HepG2 (cell line): ENCODE measurements at regions not wholly inside any gene's neighbourhood (a gene's known extent, or its start where the extent isn't known, plus 50 kb on each side); places are given as distances from the start of the nearest gene placed in this dataset.

Experiments used
- ATAC-seq: fragments of 200-7000 bp; cut with Tn5 transposase; 3 replicates; pipeline ENCODE4 v1.9.1; 2020; ENCODE audit warnings: mild to moderate bottlenecking, moderate library complexity
- BruUV-seq: library from RNA; stranded (reverse); fragments of 400-500 nt; replicated peaks from 2 replicates; lab custom pipeline; 2021; lab: Mats Ljungman, UMichigan
- CTCF ChIA-PET: fragments of 300-600 bp; formaldehyde crosslinking; extraction: SDS; loops from one replicate; lab custom pipeline; 2021; ENCODE audit warnings: low total read pairs, inconsistent platforms, low intra/inter-chr PET ratio; lab: Yijun Ruan, JAX
- POLR2A ChIA-PET: fragments of 350-600 bp; sonication (Branson Sonifier 250); formaldehyde crosslinking; loops from one replicate; lab custom pipeline; 2020; ENCODE audit warnings: antibody characterized with exemption, inconsistent platforms; lab: Yijun Ruan, JAX
- DNase-seq: peaks from one replicate; pipeline ENCODE4 v3.0.0-alpha.2; 2015; ENCODE audit warnings: low spot score
- FAIRE-seq: peaks from 3 replicates; lab custom pipeline; 2011; peaks lifted over from hg19 to GRCh38; lab: Jason Lieb, UNC
- H2AFZ ChIP-seq: one replicate; pipeline ENCODE4 v1.6.1; 2011; ENCODE audit warnings: low read length, inconsistent platforms
- H3K27ac ChIP-seq: fragments of 300-600 bp; 3 replicates; pipeline ENCODE4 v1.8.0; 2011; ENCODE audit warnings: mixed run types, mild to moderate bottlenecking, mixed read lengths, low read length, inconsistent platforms; ENCODE audit not compliant: insufficient read depth; ENCODE audit errors: extremely low read length
- H3K27me3 ChIP-seq, 2 experiments: fragments of 200-600 bp in 1 of 2; 2 replicates in 1 of 2; 3 replicates in 1 of 2; pipeline versions ENCODE4 v1.6.0 to v1.8.0; 2011; ENCODE audit warnings: low read length in 2 of 2, mild to moderate bottlenecking in 2 of 2, moderate library complexity in 2 of 2, inconsistent platforms in 1 of 2; ENCODE audit not compliant: insufficient read depth in 2 of 2, control insufficient read depth in 1 of 2
- H3K36me3 ChIP-seq, 2 experiments: fragments of 200-600 bp in 1 of 2; replicated peaks in 1 of 2; 2 replicates in 1 of 2; 3 replicates in 1 of 2; pipeline versions ENCODE4 v1.5.1 to v1.8.0; 2011; ENCODE audit warnings: low read length in 2 of 2, inconsistent platforms in 1 of 2; ENCODE audit not compliant: insufficient read depth in 2 of 2, control insufficient read depth in 1 of 2
- H3K4me1 ChIP-seq: 2 replicates; pipeline ENCODE4 v1.5.1; 2012; ENCODE audit warnings: low read length, inconsistent platforms; ENCODE audit not compliant: insufficient read depth
- H3K4me2 ChIP-seq: 2 replicates; pipeline ENCODE4 v1.6.0; 2011; ENCODE audit warnings: low read depth, low read length, inconsistent platforms
- H3K4me3 ChIP-seq, 3 experiments: fragments of 200-600 bp in 1 of 3; sonication (generic), shearing (Covaris generic) in 1 of 3; replicated peaks in 1 of 3; 2 replicates each; pipeline ENCODE4 v1.5.1; 2011 to 2016; ENCODE audit warnings: low read length in 3 of 3, inconsistent platforms in 2 of 3, low read depth in 2 of 3, mild to moderate bottlenecking in 2 of 3, control low read depth in 1 of 3, mixed read lengths in 1 of 3; ENCODE audit not compliant: insufficient read depth in 1 of 3
- H3K79me2 ChIP-seq: one replicate; pipeline ENCODE4 v1.6.1; 2011; ENCODE audit warnings: low read length, inconsistent platforms; ENCODE audit not compliant: insufficient read depth
- H3K9ac ChIP-seq: 2 replicates; pipeline ENCODE4 v1.6.0; 2011; ENCODE audit warnings: mild to moderate bottlenecking, low read depth, low read length, inconsistent platforms; ENCODE audit not compliant: insufficient read depth
- H3K9me3 ChIP-seq: 2 replicates; pipeline ENCODE4 v1.5.1; 2012; ENCODE audit warnings: mild to moderate bottlenecking, low read length
- H4K20me1 ChIP-seq: 2 replicates; pipeline ENCODE4 v1.6.0; 2011; ENCODE audit warnings: inconsistent platforms, mild to moderate bottlenecking, low read length, moderate library complexity; ENCODE audit not compliant: insufficient read depth
- ATF3 ChIP-seq: sonication (generic); formaldehyde crosslinking; IDR thresholded peaks from 2 replicates; pipeline ENCODE4 v1.4.0; 2020; ENCODE audit warnings: missing genetic modification reagents
- DPF2 ChIP-seq: sonication (generic); formaldehyde crosslinking; IDR thresholded peaks from 2 replicates; pipeline ENCODE4 v1.4.0; 2020; ENCODE audit warnings: mild to moderate bottlenecking, low read depth, missing genetic modification reagents, borderline replicate concordance
- GATAD2A ChIP-seq: IDR thresholded peaks from 2 replicates; pipeline ENCODE4 v1.6.1; 2016
- HMG20A ChIP-seq: IDR thresholded peaks from 2 replicates; pipeline ENCODE4 v1.6.1; 2016; ENCODE audit warnings: borderline replicate concordance
- SNRNP70 ChIP-seq: fragments of 200-400 bp; formaldehyde crosslinking; IDR thresholded peaks from 2 replicates; pipeline ENCODE4 v1.6.1; 2017; ENCODE audit warnings: mild to moderate bottlenecking, low read depth, low read length, moderate library complexity
- ZBTB20 ChIP-seq: sonication (generic); formaldehyde crosslinking; IDR thresholded peaks from 2 replicates; pipeline ENCODE4 v1.8.1; 2023; ENCODE audit warnings: missing genetic modification reagents, low read depth, mild to moderate bottlenecking, borderline replicate concordance
- ZBTB7A ChIP-seq: sonication (generic); formaldehyde crosslinking; IDR thresholded peaks from 2 replicates; pipeline ENCODE4 v1.8.0; 2022; ENCODE audit warnings: mild to moderate bottlenecking, missing genetic modification reagents
- ZFP62 ChIP-seq: sonication (generic); formaldehyde crosslinking; IDR thresholded peaks from 2 replicates; pipeline ENCODE4 v1.4.0; 2020; ENCODE audit warnings: missing genetic modification reagents
- ZFYVE20 ChIP-seq: sonication (generic); formaldehyde crosslinking; IDR thresholded peaks from 2 replicates; pipeline ENCODE4 v1.8.0; 2023; ENCODE audit warnings: low read depth, mild to moderate bottlenecking, moderate library complexity, missing genetic modification reagents, borderline replicate concordance
- ZNF224 ChIP-seq: sonication (generic); formaldehyde crosslinking; IDR thresholded peaks from 2 replicates; pipeline ENCODE4 v1.5.0; 2020; ENCODE audit warnings: mild to moderate bottlenecking, missing genetic modification reagents
- ZNF3 ChIP-seq: IDR thresholded peaks from 2 replicates; pipeline ENCODE4 v1.7.0; 2017; ENCODE audit warnings: inconsistent platforms
- ZNF513 ChIP-seq: sonication (generic); formaldehyde crosslinking; conservative IDR thresholded peaks from 2 replicates; pipeline ENCODE4 v1.5.0; 2020; ENCODE audit warnings: missing genetic modification reagents
- ZNF563 ChIP-seq: sonication (generic); formaldehyde crosslinking; IDR thresholded peaks from 2 replicates; pipeline ENCODE4 v1.8.0; 2022; ENCODE audit warnings: mild to moderate bottlenecking, moderate library complexity, missing genetic modification reagents
- WGBS: methylation state at CpG from one replicate; pipeline ENCODE4 v1.1.6; 2017; ENCODE audit warnings: low lambda C conversion rate; 5-methylcytosine and 5-hydroxymethylcytosine counted together
- in situ Hi-C: cut with HindIII; loops from 2 replicates; pipeline ENCODE4 v1.10.0; 2017; ENCODE audit warnings: low pct_unique_long_range_greater_than_20kb; ENCODE audit not compliant: extremely low pct_ligation_motif_present
- intact Hi-C: fragments of 100-400 bp; cut with micrococcal nuclease; formaldehyde crosslinking; loops from one replicate; pipeline ENCODE4 v1.10.0; 2022; ENCODE audit not compliant: unreplicated experiment
- TF ChIP-seq, protein P1 (sequence below): IDR thresholded peaks from 2 replicates; pipeline ENCODE4 v1.6.1; 2016; ENCODE audit warnings: low read depth, borderline replicate concordance
- TF ChIP-seq, protein P2 (sequence below): sonication (generic); formaldehyde crosslinking; IDR thresholded peaks from 2 replicates; pipeline ENCODE4 v1.5.0; 2020; ENCODE audit warnings: mild to moderate bottlenecking, low read depth, missing genetic modification reagents, borderline replicate concordance
- TF ChIP-seq, protein P3 (sequence below): sonication (generic); formaldehyde crosslinking; IDR thresholded peaks from 2 replicates; pipeline ENCODE4 v1.9.0; 2022; ENCODE audit warnings: missing genetic modification reagents, mild to moderate bottlenecking, borderline replicate concordance

DNA sequence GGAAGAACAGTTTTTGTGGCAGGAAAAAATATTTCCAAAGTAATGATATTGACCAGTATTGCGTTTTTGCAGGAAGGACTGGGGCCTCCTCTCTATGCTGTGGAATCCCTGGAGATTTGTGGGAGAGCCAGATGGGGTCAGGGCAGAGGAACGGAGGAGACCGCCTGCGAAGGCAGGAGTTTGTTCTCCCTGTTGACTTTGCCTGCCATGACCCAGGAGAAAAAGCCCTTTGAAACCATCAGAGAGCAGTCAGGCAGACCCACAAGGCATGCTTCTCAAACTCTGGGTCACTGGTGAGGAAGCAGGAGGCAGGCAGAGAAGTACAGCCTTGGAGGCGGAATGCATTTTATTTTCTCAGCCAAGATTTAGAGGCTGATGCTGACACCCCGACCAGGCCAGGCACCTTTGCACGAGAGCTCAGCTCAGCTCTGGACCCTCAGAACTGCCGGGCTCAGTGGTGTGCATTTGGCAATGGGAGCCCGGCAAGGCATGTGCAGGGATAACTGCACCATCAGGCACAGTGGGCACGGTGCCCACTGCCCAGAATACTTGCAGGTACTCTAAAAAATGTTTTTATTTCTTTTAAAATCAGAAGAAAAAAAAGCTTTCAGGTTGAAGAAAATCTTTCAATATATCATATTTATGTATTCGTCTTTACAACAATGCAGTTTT, 410.4 kb downstream of the RPS24 start:
- ATAC-seq = peak; percentile 75
- in situ Hi-C loops = no loop called here
- FAIRE-seq = peak; percentile 54
- TF ChIP-seq DPF2 = peak; percentile 63; the same call in 1 of the 2 replicates
- TF ChIP-seq ZNF3 (CRISPR knock-in tag) = no peak
- TF ChIP-seq, protein P1, sequence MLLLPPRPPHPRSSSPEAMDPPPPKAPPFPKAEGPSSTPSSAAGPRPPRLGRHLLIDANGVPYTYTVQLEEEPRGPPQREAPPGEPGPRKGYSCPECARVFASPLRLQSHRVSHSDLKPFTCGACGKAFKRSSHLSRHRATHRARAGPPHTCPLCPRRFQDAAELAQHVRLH (CRISPR knock-in tag) = no peak
- peak; percentile 22; the same call in 1 of the 2 replicates for TF ChIP-seq HMG20A (CRISPR knock-in tag)
- no peak for TF ChIP-seq ZFP62 (CRISPR knock-in tag)
- TF ChIP-seq ATF3 (CRISPR knock-in tag) = no peak
- TF ChIP-seq, protein P2, sequence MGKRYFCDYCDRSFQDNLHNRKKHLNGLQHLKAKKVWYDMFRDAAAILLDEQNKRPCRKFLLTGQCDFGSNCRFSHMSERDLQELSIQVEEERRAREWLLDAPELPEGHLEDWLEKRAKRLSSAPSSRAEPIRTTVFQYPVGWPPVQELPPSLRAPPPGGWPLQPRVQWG (CRISPR knock-in tag) = no peak
- no peak for TF ChIP-seq SNRNP70
- no peak for TF ChIP-seq ZNF563 (CRISPR knock-in tag)
- TF ChIP-seq ZBTB7A (CRISPR knock-in tag) = peak; percentile 49; the same call in 1 of the 2 replicates
- no peak for TF ChIP-seq ZBTB20
- TF ChIP-seq ZFYVE20 = no peak
- no peak for TF ChIP-seq ZNF513
- TF ChIP-seq GATAD2A (CRISPR knock-in tag) = 0 out of 2 replicates have a peak, but pooled peaks have one; percentile 19
- TF ChIP-seq, protein P3, sequence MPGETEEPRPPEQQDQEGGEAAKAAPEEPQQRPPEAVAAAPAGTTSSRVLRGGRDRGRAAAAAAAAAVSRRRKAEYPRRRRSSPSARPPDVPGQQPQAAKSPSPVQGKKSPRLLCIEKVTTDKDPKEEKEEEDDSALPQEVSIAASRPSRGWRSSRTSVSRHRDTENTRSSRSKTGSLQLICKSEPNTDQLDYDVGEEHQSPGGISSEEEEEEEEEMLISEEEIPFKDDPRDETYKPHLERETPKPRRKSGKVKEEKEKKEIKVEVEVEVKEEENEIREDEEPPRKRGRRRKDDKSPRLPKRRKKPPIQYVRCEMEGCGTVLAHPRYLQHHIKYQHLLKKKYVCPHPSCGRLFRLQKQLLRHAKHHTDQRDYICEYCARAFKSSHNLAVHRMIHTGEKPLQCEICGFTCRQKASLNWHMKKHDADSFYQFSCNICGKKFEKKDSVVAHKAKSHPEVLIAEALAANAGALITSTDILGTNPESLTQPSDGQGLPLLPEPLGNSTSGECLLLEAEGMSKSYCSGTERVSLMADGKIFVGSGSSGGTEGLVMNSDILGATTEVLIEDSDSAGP (CRISPR knock-in tag) = no peak
- TF ChIP-seq ZNF224 (CRISPR knock-in tag) = no peak

More for the DNA sequence above, 410.4 kb downstream of the RPS24 start:
- ChIA-PET CTCF (no interaction called here), POLR2A (interaction anchor here (0.8 kb wide), 1 partner anchor 10 kb away, joined by 3 read pairs; no protein-coding TSS in a partner anchor)
- no peaks in the 10 kb centered on the region for H4K20me1 ChIP-seq
- H3K4me1 ChIP-seq = peaks cover 87% of the 10 kb centered on the region
- 59% methylated on average over 10 of the region's 11 CpGs for WGBS
- intact Hi-C loops = no loop called here
- H3K27me3 ChIP-seq = no peaks in the 10 kb centered on the region
- H3K79me2 ChIP-seq = no peaks in the 10 kb centered on the region
- BruUV-seq = no TSS peak
- no peak overlapping the region for H3K4me3 ChIP-seq
- no peaks in the 10 kb centered on the region for H3K36me3 ChIP-seq
- DNase-seq = peak; percentile 31
- H3K9me3 ChIP-seq = no peaks in the 10 kb centered on the region
- H3K4me2 ChIP-seq = peak overlapping the region; percentile 14
- H3K9ac ChIP-seq = no peak overlapping the region
- no peak overlapping the region for H2AFZ ChIP-seq
- H3K27ac ChIP-seq = peak overlapping the region; percentile 57
